LNCAP (cell line): ENCODE measurements at regions not wholly inside any gene's neighbourhood (a gene's known extent, or its start where the extent isn't known, plus 50 kb on each side); places are given as distances from the start of the nearest gene placed in this dataset.

ENCODE experiments used
- CTCF ChIP-seq: fragments of 450-650 bp; IDR thresholded peaks from 2 replicates; pipeline ENCODE4 v1.5.1; 2017; ENCODE audit warnings: mild to moderate bottlenecking

- no peak for TF ChIP-seq CTCF
These were observed 255.1 kb upstream of the KRR1 start for GRCh38 chr12:75766263-75767160.

GRCh38 chr12:75765170-75766059 lies 254.0 kb upstream of the KRR1 start:
- TF ChIP-seq CTCF: no peak

- TF ChIP-seq CTCF: no peak
These were observed 252.9 kb upstream of the KRR1 start for GRCh38 chr12:75764091-75764841.

- no peak for TF ChIP-seq CTCF
These were observed 249.3 kb upstream of the KRR1 start for GRCh38 chr12:75760573-75761294.

- TF ChIP-seq CTCF: no peak
These were observed 248.6 kb upstream of the KRR1 start for GRCh38 chr12:75759842-75760572.

- no peak for TF ChIP-seq CTCF
These were observed 247.8 kb upstream of the KRR1 start for GRCh38 chr12:75759196-75759595.
